Heart left ventricle (tissue), 13 donors: ENCODE measurements at regions not wholly inside any gene's neighbourhood (a gene's known extent, or its start where the extent isn't known, plus 50 kb on each side); places are given as distances from the start of the nearest gene placed in this dataset.

ENCODE experiments used
- CTCF ChIP-seq, 12 donors: fragments of 200-600 bp; sonication (generic) in 4 of 12; IDR thresholded peaks; one replicate each; pipeline versions ENCODE4 v1.5.0 to v1.8.0; 2018 to 2022; ENCODE audit warnings: antibody characterized with exemption in 12 of 12, mild to moderate bottlenecking in 5 of 12
- POLR2A ChIP-seq, 2 donors: fragments of 450-650 bp; IDR thresholded peaks; one replicate each; pipeline ENCODE4 v1.6.1; 2017; ENCODE audit warnings: antibody characterized with exemption in 2 of 2, mild to moderate bottlenecking in 2 of 2, moderate library complexity in 2 of 2
- donor health status: ischemic (EF 13 %, LVEDD 7.1; RV severe dilation, severe dysfunction).
- donor health status: DM: no; HTN: yes; CAD: no.
- donor health status: DM: no; HTN: no; CAD: no.
- donor health status: ischemic (EF 25% LVEDD 6.9; RV normal size, moderate dysfunction).
- donor health status: ischemic (EF 25% LVEDD 5.7; RV mildly dilated, moderate dysfunction).
- donor health status: ischemic (EF 35%, LVEDD 5.7; RV mildly dilated, moderate dysfunction).
- donor health status: nonischemic (EF 11% LVEDD 7.7; RV severe dilation, severe dysfunction).
- donor health status: DM: yes; HTN: yes; CAD: no.
- donor health status: PGD.
- donor health status: ischemic (EF 29% LVEDD 5.4; RV normal size, mild dysfunction).
- donor health status: nonischemic (EF 23%, LVEDD 6.1; RV moderate dilation, normal function).

- TF ChIP-seq CTCF (IDR thresholded peaks at IDR 0.05) (no peak), POLR2A (IDR thresholded peaks at IDR 0.05) (no peak)
Measured at GRCh38 chr5:67985686-67986387, 229.7 kb upstream of the PIK3R1 start.
